ENCODE measurements at regions not wholly inside any gene's neighbourhood (a gene's known extent, or its start where the extent isn't known, plus 50 kb on each side); places are given as distances from the start of the nearest gene placed in this dataset.

DNA sequence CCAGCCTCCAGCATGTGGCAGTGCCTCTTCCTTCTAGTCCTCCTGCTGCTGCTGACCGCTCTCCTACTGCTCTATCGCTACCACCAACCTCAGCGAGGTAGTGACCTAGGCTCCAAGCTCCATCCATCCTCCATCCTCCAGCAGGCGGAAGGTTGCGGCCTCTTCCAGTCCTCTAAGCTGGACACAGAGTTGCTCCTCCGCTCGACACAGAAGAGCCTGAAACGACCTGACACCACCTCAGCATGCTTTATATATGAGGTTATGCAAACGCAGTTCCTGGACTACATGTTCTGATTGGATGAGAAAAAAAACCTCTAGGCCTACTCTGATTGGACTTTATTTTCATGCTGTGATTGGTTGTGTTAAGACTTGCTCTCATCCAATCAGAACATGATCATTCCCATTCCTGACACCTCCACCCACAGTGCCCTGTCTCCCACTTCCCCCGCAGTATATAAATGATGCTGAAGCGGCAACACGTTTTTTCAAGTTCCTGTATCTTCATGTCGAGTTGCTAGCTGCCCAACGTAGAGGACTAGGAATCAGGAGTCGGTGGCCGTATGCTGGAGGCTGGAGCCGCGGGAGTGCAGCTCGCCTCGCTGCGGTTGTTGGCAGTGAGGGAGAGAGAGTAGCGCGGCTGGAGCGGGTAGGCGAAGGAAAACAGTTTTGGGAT, 398.1 kb downstream of the KCNJ18 start:
- TF ChIP-seq EZH2phosphoT487 (IDR thresholded peaks at IDR 0.05) (no peak), EZH2 (IDR thresholded peaks at IDR 0.05) (no peak), CTCF (IDR thresholded peaks at IDR 0.05) (no peak)

Data from neural progenitor cell (in vitro differentiated cells).